ENCODE measurements at regions not wholly inside any gene's neighbourhood (a gene's known extent, or its start where the extent isn't known, plus 50 kb on each side); places are given as distances from the start of the nearest gene placed in this dataset.
"Not testable (repeated sequence)": the region's sequence is repeated elsewhere in the genome, so short reads cannot be mapped to it uniquely, and the experiment has no call there.

- no peak for DNase-seq
Measured at GRCh38 chr13:99768986-99769385, 202.6 kb downstream of the ZIC5 start.

GRCh38 chr13:99766641-99767045 is 204.9 kb downstream of the ZIC5 start:
- no peak for DNase-seq

- DNase-seq: no peak
Measured at GRCh38 chr13:99765869-99766268, 205.7 kb downstream of the ZIC5 start.

- DNase-seq: no peak
Measured at GRCh38 chr13:99760456-99760855, 211.1 kb downstream of the ZIC5 start.

GRCh38 chr13:99759163-99759552 is 212.4 kb downstream of the ZIC5 start:
- DNase-seq: no peak

DNA sequence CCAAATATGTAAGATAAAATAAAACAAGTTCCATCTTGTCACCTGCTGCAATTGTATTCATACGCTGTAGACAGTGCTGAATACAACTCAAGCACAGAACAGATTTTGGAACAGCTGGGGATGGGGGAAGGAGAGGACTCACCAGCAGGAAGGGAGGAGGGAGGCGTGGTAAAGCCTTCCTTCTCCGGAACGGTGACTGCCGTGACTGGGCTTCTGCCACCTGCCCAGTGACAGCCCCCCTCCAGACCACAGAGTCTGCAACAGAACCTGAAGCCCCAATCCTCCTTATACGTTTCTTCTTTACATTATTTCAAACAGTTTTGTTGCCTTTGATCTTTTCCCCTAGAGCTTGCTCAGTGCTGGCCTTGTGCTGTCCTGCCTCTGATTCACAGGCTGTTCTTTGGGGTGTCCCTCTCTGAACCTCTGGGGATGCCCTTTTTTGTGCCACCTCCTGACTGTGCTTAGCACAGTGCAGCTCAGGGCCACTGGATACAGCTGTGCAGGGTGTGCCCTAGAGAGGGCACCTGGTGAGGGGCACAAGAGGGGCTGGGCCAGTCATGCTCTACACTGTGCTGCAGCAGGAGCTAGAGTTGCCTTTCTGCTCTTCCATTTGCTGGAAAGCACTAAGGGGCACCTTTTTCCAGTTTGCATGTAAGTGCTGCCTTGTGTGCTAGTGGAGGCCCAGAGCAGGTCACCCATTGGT is 213.0 kb downstream of the ZIC5 start:
- no peak for DNase-seq

- no peak for DNase-seq
Measured at GRCh38 chr13:99757756-99758459, 213.7 kb downstream of the ZIC5 start.

- no peak for DNase-seq
Measured at GRCh38 chr13:99756281-99756680, 215.3 kb downstream of the ZIC5 start.

DNA sequence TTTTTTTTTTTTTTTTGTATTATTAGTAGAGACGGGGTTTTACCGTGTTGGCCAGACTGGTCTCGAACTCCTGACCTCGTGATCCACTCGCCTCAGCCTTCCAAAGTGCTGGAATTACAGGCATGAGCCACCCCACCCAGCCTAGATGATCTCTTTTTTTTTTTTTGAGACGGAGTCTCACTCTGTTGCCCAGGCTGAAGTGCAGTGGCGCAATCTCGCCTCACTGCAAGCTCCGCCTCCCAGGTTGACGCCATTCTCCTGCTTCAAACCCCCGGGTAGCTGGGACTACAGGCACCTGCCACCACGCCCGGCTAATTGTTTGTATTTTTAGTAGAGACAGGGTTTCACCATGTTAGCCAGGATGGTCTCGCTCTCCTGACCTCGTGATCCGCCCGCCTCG is 216.8 kb downstream of the ZIC5 start:
- DNase-seq: not testable (repeated sequence)

GRCh38 chr13:99752373-99752772 is 219.2 kb downstream of the ZIC5 start:
- no peak for DNase-seq

DNA sequence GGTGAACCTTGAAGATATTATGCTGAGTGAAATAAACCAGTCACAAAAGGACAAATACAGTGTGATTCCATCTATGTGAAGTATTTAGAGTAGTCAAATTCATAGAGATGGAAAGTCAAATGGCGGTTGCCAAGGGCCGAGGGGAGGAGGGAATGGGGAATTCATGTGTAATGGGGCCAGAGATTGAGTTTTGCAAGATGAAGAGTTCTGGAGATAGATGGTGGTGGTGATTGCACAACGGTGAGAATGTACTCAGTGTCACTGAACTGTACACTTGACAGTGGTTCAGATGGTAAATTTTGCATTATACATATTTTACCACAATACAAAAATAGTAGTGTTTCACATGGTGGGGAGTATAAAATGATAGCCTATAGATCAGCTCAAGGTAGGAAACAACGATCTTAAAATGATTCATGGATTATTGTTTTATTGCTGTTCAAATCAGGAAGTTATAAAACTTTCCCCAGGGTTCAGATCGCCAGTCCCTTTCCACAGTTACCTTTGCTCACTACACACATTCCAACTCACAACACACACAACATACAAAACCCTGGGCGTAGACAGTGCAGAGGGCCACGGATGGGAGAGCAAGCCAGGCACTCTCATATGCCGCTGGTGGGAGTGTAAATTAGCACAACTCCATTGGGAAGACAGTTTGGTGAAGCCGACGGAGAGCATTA is 219.9 kb downstream of the ZIC5 start:
- DNase-seq: no peak

- no peak for DNase-seq
Measured at GRCh38 chr13:99750951-99751350, 220.6 kb downstream of the ZIC5 start.

DNA sequence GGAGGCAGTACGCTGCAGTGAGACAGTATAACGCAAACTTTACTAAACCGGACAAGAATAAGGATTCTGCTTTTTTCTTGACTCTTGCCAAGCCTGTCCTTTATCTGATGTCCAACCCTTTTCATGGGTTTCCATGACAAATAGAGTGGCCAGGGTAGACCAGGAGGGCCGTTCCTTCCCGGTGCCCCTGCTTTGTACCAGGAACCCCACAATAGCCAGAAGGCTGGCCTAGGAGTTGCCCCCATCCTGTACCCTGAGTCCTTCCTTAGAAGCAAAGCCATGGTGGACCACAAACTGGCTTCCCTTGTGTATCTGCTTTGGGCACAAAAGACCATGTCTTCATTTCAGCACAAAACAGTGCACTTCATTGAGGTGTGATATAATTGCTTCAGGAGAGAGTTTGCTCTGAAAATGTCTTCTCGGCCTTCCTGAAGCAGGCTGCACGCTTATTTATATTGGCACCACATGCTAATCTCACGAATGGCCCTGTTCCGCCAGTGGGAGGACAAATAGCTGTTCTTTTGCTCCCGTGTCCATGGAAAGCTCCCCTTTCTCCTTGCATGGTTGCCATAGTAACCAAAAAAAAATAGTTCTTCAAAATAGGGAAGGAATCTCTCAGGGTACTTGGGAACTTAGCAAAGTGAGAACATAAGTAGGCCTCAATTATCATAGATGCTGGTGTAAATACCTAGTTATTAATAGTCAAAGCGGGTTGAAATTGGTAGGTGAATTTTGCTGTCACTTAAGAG is 222.1 kb downstream of the ZIC5 start:
- no peak for DNase-seq

GRCh38 chr13:99747403-99747710 is 224.2 kb downstream of the ZIC5 start:
- no peak for DNase-seq

DNA sequence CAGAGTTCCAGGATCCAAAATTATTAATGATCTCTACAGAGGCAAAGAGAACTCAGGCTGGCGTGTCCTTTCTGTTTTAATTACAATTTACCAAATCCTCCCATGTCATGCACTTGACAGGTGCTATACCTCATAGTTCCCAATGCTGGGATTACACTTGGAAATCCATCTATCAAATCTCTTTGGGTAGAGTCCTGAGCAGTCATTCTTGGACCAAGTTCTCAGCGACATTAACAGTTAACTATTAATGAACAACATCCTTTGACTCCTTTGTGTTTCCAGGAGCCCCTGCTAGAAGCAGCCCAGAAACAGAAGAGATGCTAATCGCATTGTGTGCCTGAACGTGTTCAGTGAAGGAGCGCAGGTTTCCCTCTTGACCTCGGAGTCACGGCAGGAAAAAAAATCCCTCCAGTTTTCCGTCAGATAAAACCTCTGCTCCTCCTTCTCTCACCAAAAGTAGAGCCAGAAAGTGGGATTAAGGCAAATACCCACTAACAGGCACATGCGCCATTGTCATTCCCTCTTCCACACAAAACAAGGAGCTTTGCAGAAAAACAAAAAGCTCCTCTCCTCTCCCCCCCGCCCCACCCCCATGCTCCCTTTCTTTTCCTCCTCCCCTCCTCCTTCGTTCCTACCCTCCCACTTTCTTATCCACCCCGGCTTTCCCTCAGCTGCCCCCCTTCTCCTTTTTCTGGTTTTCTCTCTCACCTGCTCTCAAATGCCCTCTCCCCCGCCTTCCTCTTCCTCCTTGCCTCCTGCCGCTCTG is 224.7 kb downstream of the ZIC5 start:
- no peak for DNase-seq

- DNase-seq: no peak
Measured at GRCh38 chr13:99743094-99743493, 228.5 kb downstream of the ZIC5 start.

DNA sequence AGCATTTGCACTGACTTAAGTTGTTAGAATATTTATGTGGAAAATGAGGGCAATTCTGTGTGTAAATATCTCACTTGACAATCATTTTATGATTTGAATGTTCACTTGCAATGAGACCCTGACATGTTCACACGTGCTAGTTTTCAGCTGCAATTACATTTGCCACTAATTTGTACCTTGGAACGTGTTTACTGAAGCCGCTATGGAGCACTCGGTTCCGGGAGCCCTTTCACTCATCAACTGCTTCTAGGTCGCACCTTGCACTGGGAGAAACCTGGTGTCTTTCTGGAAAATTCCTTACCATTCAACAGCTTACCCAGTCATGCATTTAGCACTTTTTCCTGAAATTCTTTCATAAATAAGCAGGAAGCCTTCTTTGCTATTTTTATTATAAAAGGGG is 229.6 kb downstream of the ZIC5 start:
- DNase-seq: no peak

GRCh38 chr13:99740251-99740979 is 231.2 kb downstream of the ZIC5 start:
- no peak for DNase-seq

- no peak for DNase-seq
Measured at GRCh38 chr13:99738626-99739025, 232.9 kb downstream of the ZIC5 start.

DNA sequence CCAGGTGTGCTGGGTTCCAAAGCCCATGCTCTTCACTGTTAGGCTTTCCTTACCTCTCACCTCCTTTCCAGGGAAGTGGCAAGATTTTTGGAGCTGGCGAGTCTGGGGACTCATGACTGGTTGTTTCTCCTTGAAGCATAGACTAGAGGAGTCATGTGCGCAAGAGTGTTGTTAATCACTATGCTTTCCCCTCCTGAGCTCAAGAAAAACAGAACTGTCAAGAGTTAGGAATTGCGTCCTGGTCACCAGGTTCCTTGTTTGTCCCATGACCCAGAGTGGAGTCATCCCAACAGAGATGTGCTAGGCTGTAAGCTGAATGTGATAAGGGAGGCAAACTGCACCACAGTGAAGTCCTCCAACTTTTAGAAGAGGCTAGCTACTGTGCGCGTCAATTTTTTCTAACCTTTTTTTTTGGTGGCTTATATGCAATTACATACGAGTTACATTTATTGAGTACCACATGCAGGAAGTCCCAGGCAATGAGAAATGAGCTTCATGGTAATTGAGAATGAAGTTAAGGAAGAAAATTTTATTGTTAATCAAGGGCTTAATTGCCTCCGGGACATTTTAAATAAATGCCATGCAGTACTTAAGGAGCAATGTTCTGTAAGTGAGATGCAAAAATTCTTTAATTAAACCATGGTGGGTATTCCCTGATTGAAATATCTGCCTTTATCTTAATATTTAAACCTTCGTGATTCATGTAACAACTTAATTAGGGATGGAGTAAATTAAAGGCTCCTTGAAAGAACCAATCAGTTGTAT is 233.9 kb downstream of the ZIC5 start:
- DNase-seq: no peak

DNA sequence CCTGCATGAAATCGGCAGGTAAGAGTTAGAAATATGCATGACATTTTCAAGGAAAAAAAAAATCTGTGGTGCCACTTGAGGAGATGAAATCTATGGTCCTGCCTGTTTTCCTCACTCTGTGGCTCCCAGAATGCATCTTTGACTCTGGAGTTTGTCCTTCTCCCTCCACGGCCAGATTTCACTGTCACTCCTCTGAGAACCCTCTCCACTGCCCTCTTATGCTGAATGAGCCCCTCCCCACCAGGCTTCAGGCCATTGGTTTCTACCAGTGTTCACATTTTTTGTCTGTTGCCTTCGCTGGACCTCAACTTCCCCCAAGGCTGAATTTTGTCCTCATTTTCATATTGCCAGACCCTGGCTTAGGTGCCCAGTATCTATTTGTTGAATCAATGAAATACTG is 235.0 kb downstream of the ZIC5 start:
- DNase-seq: no peak

Data from left kidney (tissue), 1 donor.